GM19438 (cell line): ENCODE measurements at regions not wholly inside any gene's neighbourhood (a gene's known extent, or its start where the extent isn't known, plus 50 kb on each side); places are given as distances from the start of the nearest gene placed in this dataset.
"Not testable (repeated sequence)": the region's sequence is repeated elsewhere in the genome, so short reads cannot be mapped to it uniquely, and the experiment has no call there.

Source experiments
- ATAC-seq: cut with Tn5 transposase; IDR thresholded peaks from one replicate; pipeline ENCODE4 v1.9.1; 2021; ENCODE audit warnings: low read depth; ENCODE audit not compliant: unreplicated experiment

- not testable (repeated sequence) for ATAC-seq
These were observed 51.3 kb upstream of the RIOK2 start for GRCh38 chr5:97234380-97234779.

GRCh38 chr5:97242341-97242740 is 59.3 kb upstream of the RIOK2 start:
- ATAC-seq = no peak

DNA sequence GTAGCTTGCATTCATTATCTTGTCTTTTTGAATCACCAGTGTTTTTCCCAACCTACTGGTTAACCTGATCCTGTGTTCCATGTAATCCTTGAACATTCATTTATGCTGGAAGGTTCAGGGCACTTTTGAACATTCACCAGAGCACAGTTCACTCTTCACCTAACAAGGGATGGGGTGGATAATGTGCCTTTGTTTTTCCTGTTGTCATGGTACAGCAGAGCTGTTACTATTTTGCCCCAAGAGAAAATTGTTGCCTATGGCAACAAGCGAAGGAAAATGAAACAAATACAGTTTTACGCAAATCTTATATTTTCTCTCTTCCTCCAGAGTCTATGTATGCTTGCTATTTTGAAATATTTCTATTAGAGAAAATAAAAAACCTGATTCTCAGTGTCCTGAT is 60.3 kb upstream of the RIOK2 start:
- no peak for ATAC-seq

DNA sequence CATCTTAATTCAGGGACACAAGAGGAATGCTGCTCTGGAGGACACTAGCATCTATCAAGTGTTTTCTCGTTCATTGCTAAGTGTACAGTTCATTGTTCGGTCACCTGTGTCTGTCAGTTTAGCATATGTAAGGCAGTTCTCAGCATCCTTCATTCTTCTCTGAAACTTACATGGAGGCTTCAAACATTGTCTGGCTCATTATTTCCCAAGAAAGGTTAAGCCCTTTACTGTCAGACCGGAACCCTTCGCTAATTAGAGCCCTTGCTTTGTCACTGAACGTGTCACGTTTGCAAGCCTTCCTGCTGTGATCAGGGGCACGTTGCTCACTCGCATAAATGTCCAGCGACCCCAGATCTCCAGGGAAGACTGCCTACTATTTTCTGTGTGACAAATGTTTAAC is 62.3 kb upstream of the RIOK2 start:
- ATAC-seq = no peak

DNA sequence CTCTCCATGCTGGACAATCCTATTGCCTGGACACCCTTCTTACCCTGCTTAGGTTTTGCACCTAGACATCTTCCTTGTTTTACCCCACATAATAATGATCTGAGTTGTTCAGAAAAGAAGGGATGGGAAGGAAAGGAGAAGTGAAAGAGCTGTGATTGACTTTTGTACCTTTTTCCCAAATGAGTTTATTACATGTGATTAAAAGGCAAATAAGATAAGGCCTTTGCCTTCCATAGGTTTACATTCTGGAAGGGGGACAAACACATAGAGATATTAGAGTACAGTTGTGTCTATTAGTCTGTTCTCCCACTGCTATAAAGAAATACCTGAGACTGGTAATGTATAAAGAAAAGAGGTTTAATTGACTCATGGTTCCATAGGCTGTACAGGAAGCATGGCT is 67.1 kb upstream of the RIOK2 start:
- no peak for ATAC-seq

GRCh38 chr5:97266076-97266475 is 83.0 kb upstream of the RIOK2 start:
- no peak for ATAC-seq

DNA sequence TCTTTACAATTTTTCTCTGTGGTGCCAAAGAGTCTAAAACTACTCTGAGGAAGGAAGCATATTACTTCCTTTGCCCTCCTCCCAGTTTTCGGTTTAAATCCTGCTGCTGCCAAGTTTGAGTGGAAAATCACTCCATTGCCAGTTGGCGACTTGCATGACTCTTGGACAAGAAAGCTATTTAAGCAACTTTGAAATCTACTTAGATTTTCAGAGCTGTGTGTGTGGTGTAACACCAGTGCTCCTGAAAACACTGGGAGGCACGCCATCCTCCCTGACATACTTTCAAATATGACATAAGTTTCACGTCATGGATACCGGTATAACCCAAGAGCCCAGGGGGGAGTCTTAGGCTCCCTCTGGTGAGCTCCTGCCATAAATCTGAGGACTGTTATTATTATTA is 83.5 kb upstream of the RIOK2 start:
- no peak for ATAC-seq

DNA sequence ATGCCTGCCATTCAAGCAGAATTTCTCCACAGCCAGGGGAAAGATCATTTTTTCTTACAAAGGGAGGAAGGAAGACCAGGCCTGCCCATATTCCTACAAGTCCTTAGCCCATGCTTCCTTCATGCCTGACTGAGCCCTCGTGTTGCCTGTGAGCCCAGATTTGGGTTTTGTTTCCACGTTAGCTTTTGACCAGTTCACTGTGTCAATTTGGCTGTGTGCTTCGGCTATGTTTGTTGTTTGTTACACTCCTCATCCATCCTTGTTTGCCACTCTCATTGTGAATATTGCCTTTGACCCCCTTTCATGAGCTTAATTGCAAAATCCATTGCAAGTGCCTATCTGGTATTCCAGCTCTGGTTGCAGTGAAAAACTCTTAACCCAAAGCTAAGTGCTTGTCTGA is 84.7 kb upstream of the RIOK2 start:
- no peak for ATAC-seq

DNA sequence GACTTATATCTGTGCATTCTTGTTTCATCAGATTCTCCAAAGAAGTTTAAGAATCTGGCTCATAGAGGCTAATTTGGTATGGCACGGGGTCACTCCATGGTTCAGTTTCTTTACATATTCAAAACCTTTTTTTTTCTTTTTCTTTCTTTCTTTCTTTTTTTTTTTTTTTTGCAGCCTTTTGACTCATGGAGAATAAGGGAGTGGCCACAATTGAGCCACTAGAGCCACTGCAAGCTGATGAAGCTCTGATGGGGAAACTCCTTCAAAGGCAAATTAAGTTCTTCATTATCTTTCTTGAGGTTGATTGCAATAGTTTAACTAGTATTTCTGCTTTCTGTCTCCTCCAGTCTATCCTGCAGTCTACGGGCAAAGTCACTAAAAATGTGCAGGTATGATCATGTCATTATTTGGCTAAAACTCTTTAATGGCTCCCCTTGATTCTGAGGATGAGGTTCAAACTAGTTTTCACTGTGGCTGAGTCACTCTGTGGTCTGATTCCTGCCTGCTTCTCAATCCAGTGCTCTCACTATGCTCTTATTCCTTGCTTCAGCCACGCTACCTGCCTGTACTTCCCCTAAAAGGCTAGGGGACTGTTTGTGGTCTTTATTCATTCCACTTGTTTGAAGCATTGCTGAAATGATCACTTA is 93.5 kb upstream of the RIOK2 start:
- no peak for ATAC-seq

DNA sequence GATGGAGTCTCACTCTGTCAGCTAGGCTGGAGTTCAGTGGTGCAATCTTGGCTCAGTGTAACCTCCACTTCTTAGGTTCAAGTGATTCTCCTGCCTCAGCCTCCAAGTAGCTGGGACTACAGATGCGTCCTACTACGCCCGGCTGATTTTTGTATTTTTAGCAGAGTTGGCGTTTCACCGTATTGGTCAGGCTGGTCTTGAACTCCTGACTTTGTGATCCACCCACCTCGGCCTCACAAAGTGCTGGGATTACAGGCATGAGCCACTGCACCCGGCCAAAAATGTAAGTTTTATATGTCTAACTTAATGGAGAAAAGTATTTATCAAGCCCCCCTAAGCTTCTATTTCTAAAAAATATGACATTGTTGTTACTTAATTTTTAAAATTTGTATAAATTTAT is 98.2 kb upstream of the RIOK2 start:
- ATAC-seq = no peak

- ATAC-seq = peak; percentile 97
These were observed 114.1 kb upstream of the RIOK2 start for GRCh38 chr5:97297063-97297703.

- ATAC-seq = no peak
These were observed 114.7 kb upstream of the RIOK2 start for GRCh38 chr5:97297704-97298091.

DNA sequence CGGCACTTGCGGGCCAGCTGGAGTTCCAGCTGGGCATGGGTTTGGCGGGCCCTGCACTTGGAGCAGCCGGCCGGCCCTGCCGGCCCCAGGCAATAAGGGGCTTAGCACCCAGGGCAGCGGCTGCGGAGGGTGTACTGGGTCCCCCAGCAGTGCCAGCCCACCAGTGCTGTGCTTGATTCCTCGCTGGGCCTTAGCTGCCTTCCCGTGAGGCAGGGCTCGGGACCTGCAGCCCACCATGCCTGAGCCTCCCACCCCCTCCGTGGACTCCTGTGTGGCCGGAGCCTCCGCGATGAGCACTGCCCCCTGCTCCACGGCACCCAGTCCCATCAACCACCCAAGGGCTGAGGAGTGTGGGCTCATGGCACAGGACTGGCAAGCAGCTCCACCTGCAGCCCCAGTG is 118.1 kb upstream of the RIOK2 start:
- not testable (repeated sequence) for ATAC-seq

- ATAC-seq = no peak
These were observed 155.7 kb upstream of the RIOK2 start for GRCh38 chr5:97338729-97339128.

DNA sequence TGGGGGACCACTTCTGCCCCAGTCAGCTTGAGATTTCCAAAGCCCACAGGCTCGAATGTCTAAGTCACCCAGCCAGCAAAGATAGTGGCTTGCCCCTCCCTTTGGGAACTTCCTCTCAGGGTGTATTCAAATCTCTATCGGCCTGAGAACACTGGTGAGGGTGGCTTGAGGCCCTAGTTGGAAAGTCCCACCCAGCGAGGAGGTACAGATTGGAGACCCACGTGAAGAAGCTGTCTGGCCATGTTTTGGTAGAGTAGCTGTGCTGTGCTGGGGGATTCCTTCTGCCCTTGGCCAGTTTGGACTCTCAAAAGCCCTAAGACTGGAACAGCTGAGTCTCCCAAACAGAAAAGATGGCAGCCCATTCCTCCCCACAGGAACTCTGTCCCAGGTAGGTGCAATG is 172.7 kb upstream of the RIOK2 start:
- peak; percentile 78 for ATAC-seq

- no peak for ATAC-seq
These were observed 180.5 kb upstream of the RIOK2 start for GRCh38 chr5:97363577-97363976.

DNA sequence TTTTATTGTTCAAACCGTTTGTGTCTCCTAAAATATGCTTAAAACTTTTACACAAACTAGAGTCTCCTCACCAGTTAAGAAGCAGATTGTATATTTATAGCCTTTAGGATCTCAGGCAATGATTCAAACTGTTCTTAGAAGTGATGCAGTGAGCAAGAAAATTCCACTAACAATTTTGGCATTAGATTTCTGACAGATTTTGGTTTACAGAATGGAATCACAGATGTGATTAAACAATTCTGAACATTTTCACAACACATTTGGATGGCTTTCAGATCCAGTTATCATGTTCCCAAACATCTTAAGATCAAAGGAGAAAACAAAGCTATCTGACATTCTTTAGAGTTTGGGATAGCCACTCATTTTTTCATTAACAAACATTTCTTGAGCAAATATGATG is 181.7 kb upstream of the RIOK2 start:
- no peak for ATAC-seq

GRCh38 chr5:97365163-97365845 is 182.3 kb upstream of the RIOK2 start:
- ATAC-seq = no peak

DNA sequence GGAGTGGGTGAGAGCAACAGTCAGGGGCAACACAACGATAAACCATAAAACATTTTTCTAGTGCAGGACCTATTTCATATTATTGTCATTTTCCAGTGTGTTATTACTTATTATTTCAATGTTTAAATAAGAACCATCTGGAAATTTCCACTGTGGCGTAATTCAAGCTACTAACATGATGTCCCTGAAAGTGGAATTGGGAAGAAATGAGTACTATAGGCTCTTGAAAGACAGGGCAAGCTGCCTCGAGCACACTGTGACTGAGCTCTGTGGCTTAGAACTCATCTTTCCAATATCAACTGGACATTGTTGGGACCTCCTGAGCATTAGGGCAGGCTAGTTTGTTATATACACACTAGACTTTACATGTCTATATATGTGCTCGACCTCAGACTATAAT is 182.9 kb upstream of the RIOK2 start:
- ATAC-seq = no peak

DNA sequence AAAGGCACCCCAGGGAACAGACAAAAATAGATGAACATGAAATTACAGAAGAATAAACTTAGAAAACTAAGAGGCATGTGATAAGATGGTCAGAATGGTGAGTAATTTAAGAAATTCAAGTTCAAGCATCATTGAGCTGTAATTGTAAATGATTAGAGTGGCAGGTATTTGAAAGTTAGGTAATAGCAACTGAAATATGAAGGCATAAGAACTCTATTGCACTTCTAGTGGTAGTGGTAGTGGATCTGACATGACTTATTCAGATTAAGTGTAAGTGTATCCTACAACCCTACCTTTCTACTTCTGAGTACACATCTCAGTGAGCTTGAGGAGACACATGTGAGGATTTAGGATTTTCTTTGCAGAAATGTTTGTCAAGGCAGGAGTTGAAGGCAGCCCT is 192.9 kb upstream of the RIOK2 start:
- no peak for ATAC-seq

DNA sequence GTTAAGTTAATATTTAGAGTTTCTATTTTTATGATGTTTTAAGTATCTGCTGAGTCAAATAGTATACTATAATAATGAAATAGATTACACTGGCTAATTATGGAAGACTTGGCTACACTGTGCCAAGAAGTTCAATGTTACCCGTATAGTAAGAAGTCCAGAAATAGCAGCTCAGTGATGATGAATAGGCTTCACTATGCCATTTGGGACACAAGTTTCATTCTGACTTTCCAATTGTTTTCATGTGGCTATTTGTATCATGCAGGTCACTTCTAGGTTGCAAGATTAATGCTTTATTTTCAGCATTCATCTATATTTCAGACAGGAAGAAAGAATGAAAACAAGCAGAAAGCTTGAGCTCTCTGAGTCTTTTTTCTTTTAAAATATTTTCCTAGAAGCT is 194.5 kb upstream of the RIOK2 start:
- no peak for ATAC-seq

- no peak for ATAC-seq
These were observed 200.9 kb upstream of the RIOK2 start for GRCh38 chr5:97383996-97384395.
